Nephron (organoid): ENCODE measurements at regions not wholly inside any gene's neighbourhood (a gene's known extent, or its start where the extent isn't known, plus 50 kb on each side); places are given as distances from the start of the nearest gene placed in this dataset.

Source experiments
- H3K27ac Mint-ChIP-seq, 3 experiments: 2 replicates each; pipeline ENCODE4 v1.8.0; 2020; ENCODE audit warnings: mixed read lengths in 3 of 3, mild to moderate bottlenecking in 2 of 3, moderate library complexity in 1 of 3
- H3K27me3 Mint-ChIP-seq: 2 replicates; pipeline ENCODE4 v1.8.0; 2021; ENCODE audit warnings: low read depth, mild to moderate bottlenecking, moderate library complexity, mixed read lengths
- H3K36me3 Mint-ChIP-seq: 2 replicates; pipeline ENCODE4 v1.8.0; 2020; ENCODE audit warnings: low read depth, mixed read lengths
- H3K4me1 Mint-ChIP-seq: 2 replicates; pipeline ENCODE4 v1.8.0; 2020; ENCODE audit warnings: mixed read lengths
- H3K4me3 Mint-ChIP-seq, 3 experiments: 2 replicates each; pipeline ENCODE4 v1.8.0; 2020; ENCODE audit warnings: mild to moderate bottlenecking in 3 of 3, mixed read lengths in 3 of 3, moderate library complexity in 2 of 3
- H3K9me3 Mint-ChIP-seq: 2 replicates; pipeline ENCODE4 v1.8.0; 2020; ENCODE audit warnings: mixed read lengths
- CTCF ChIP-seq, 3 experiments: fragments of 200-600 bp; sonication (generic); IDR thresholded peaks; one replicate each; pipeline ENCODE4 v1.5.0; 2021; ENCODE audit warnings: antibody characterized with exemption in 3 of 3; ENCODE audit not compliant: unreplicated experiment in 3 of 3

DNA sequence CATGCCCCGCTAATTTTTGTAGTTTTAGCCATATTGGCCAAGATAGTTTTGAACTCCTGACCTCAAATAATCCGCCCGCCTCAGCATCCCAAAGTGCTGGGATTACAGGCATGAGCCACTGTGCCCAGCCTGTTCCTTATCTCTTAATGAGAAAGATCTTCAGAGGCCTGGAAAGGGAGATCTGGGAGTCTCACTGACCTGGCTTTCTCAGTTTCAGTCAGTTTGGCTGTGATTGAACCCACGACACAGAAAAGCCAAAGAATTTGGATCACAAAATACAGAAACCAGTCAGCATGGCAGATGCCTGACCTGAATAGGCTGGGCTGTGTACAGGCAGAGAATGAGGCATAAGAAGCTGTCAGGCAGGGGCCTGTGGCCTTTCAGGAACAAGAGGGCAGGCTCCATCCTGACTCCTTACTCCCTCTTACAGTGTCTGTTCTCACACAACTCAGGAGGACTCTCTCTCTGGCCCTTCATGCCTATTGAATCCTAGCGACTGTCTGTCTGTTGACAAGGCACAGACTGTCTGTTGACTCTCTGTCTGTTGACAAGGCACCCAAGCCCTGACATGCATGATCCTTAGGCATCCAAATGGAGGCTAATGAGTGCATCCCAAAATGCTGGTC lies 366.5 kb upstream of the CCDC196 start:
- no peak overlapping the region for H3K4me3 Mint-ChIP-seq
- TF ChIP-seq CTCF (IDR thresholded peaks at IDR 0.05; ENCODE audit: unreplicated experiment in 3 of 3), result no peak
- no peaks in the 10 kb centered on the region for H3K9me3 Mint-ChIP-seq
- no peak overlapping the region for H3K27ac Mint-ChIP-seq
- H3K27me3 Mint-ChIP-seq, result no peaks in the 10 kb centered on the region
- peaks cover 4% of the 10 kb centered on the region for H3K4me1 Mint-ChIP-seq
- H3K36me3 Mint-ChIP-seq, result no peaks in the 10 kb centered on the region

GRCh38 chr14:66120402-66120801 lies 365.8 kb upstream of the CCDC196 start:
- no peaks in the 10 kb centered on the region for H3K9me3 Mint-ChIP-seq
- H3K27me3 Mint-ChIP-seq, result no peaks in the 10 kb centered on the region
- H3K4me1 Mint-ChIP-seq, result peaks cover 4% of the 10 kb centered on the region
- no peak overlapping the region for H3K4me3 Mint-ChIP-seq
- H3K27ac Mint-ChIP-seq, result no peak overlapping the region
- no peaks in the 10 kb centered on the region for H3K36me3 Mint-ChIP-seq
- no peak for TF ChIP-seq CTCF (IDR thresholded peaks at IDR 0.05; ENCODE audit: unreplicated experiment in 3 of 3)

- Mint-ChIP-seq H3K9me3 (no peaks in the 10 kb centered on the region), H3K27me3 (no peaks in the 10 kb centered on the region), H3K4me1 (peaks cover 4% of the 10 kb centered on the region), H3K4me3 (no peak overlapping the region), H3K27ac (no peak overlapping the region), H3K36me3 (no peaks in the 10 kb centered on the region)
- no peak for TF ChIP-seq CTCF (IDR thresholded peaks at IDR 0.05; ENCODE audit: unreplicated experiment in 3 of 3)
These were observed 364.3 kb upstream of the CCDC196 start for GRCh38 chr14:66121859-66122258.

- Mint-ChIP-seq H3K36me3 (no peaks in the 10 kb centered on the region), H3K9me3 (no peaks in the 10 kb centered on the region), H3K4me1 (peaks cover 23% of the 10 kb centered on the region), H3K27ac (no peak overlapping the region), H3K4me3 (no peak overlapping the region), H3K27me3 (no peaks in the 10 kb centered on the region)
- no peak for TF ChIP-seq CTCF (IDR thresholded peaks at IDR 0.05; ENCODE audit: unreplicated experiment in 3 of 3)
These were observed 356.9 kb upstream of the CCDC196 start for GRCh38 chr14:66129224-66129623.

DNA sequence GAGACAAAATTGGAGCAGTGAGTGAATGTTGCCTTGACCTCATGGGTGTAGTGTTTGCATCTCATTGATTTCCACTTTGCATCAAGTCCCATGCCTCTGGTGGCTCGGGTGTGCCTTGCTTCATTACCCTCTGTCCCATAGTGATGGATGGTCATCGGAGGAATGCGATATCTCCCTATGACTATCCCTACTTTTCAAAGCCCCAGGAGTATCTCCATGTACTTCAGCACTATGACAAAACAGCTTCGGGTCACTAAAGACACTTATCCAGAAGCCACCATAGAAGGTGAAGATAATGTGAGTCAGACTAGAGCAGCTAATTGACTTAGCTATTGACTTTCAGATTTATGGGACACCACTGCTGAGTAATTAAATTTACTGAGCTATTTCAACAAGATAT lies 355.1 kb upstream of the CCDC196 start:
- TF ChIP-seq CTCF (IDR thresholded peaks at IDR 0.05; ENCODE audit: unreplicated experiment in 3 of 3), result no peak
- Mint-ChIP-seq H3K27me3 (no peaks in the 10 kb centered on the region), H3K4me1 (peaks cover 34% of the 10 kb centered on the region), H3K9me3 (no peaks in the 10 kb centered on the region), H3K27ac (no peak overlapping the region), H3K36me3 (no peaks in the 10 kb centered on the region), H3K4me3 (no peak overlapping the region)

DNA sequence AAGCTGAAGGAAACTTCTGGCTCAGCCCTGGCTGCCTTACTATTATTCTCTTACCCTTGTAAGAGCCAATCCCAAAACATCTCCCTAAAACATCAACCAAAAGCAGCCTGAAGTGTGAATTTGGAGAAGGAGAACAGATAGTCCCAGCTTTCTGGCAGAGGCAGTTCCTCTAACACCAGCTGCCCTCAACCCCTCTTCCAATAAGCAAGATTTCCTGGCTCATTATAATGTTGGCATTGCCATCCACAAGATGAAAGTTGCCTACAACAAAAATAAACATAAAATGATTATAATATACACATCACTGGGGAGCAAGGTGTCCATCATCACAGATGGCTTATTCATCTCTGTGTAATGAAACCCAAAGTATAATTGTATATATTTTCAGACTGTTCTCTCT lies 352.5 kb upstream of the CCDC196 start:
- no peak for TF ChIP-seq CTCF (IDR thresholded peaks at IDR 0.05; ENCODE audit: unreplicated experiment in 3 of 3)
- Mint-ChIP-seq H3K27me3 (no peaks in the 10 kb centered on the region), H3K36me3 (no peaks in the 10 kb centered on the region), H3K27ac (peak overlapping the region in 1 of 3 experiments; percentile 18), H3K4me1 (peaks cover 30% of the 10 kb centered on the region), H3K9me3 (no peaks in the 10 kb centered on the region), H3K4me3 (no peak overlapping the region)
